Heart left ventricle (tissue), 16 donors: ENCODE measurements at regions not wholly inside any gene's neighbourhood (a gene's known extent, or its start where the extent isn't known, plus 50 kb on each side); places are given as distances from the start of the nearest gene placed in this dataset.

ENCODE experiments used
- ATAC-seq, 4 donors: fragments of 200-7000 bp; cut with Tn5 transposase; one replicate each; pipeline ENCODE4 v1.9.1; 2020 to 2022; ENCODE audit warnings: moderate library complexity in 4 of 4, mild to moderate bottlenecking in 3 of 4, moderate number of reproducible peaks in 1 of 4
- DNase-seq, 5 donors: peaks; one replicate each; pipeline ENCODE4 v3.0.0-alpha.2; 2020
- H3K27ac ChIP-seq, 12 donors: fragments of 200-600 bp; sonication (generic) in 4 of 12; one replicate each; pipeline versions ENCODE4 v1.5.0 to v1.8.0; 2016 to 2022; ENCODE audit warnings: mild to moderate bottlenecking in 2 of 12
- H3K27me3 ChIP-seq, 9 donors: fragments of 200-600 bp; sonication (generic) in 2 of 9; one replicate each; pipeline versions ENCODE4 v1.5.1 to v1.8.0; 2016 to 2022; ENCODE audit warnings: mild to moderate bottlenecking in 3 of 9
- H3K36me3 ChIP-seq, 9 donors: fragments of 200-600 bp; sonication (generic) in 2 of 9; one replicate each; pipeline versions ENCODE4 v1.5.0 to v1.8.0; 2018 to 2022; ENCODE audit warnings: mild to moderate bottlenecking in 2 of 9
- H3K4me1 ChIP-seq, 12 donors: fragments of 200-600 bp; sonication (generic) in 4 of 12; one replicate each; pipeline versions ENCODE4 v1.5.0 to v1.8.0; 2016 to 2022; ENCODE audit warnings: mild to moderate bottlenecking in 3 of 12
- H3K4me3 ChIP-seq, 12 donors: fragments of 200-600 bp; sonication (generic) in 4 of 12; one replicate each; pipeline versions ENCODE4 v1.5.0 to v1.8.0; 2017 to 2022; ENCODE audit warnings: mild to moderate bottlenecking in 9 of 12, moderate library complexity in 4 of 12
- H3K9me3 ChIP-seq, 12 donors: fragments of 200-600 bp; sonication (generic) in 4 of 12; one replicate each; pipeline versions ENCODE4 v1.5.0 to v1.8.0; 2016 to 2022; ENCODE audit warnings: mild to moderate bottlenecking in 1 of 12
- CTCF ChIP-seq, 12 donors: fragments of 200-600 bp; sonication (generic) in 4 of 12; IDR thresholded peaks; one replicate each; pipeline versions ENCODE4 v1.5.0 to v1.8.0; 2018 to 2022; ENCODE audit warnings: antibody characterized with exemption in 12 of 12, mild to moderate bottlenecking in 5 of 12
- POLR2A ChIP-seq, 2 donors: fragments of 450-650 bp; IDR thresholded peaks; one replicate each; pipeline ENCODE4 v1.6.1; 2017; ENCODE audit warnings: antibody characterized with exemption in 2 of 2, mild to moderate bottlenecking in 2 of 2, moderate library complexity in 2 of 2
- whole genome bisulfite sequencing, 4 donors: extraction: QIAGEN DNeasy Blood & Tissue Kit in 2 of 4; methylation state at CpG; one replicate each; pipeline versions ENCODE4 v1.1.5 to v1.1.7; 2013 to 2018; 5-methylcytosine and 5-hydroxymethylcytosine counted together
- intact Hi-C, 10 donors: fragments of 100-400 bp; cut with DNase I; formaldehyde crosslinking; loops; one replicate each; pipeline versions ENCODE4 v1.11.1 to v1.14.2; 2022
- donor health status: ischemic (EF 13 %, LVEDD 7.1; RV severe dilation, severe dysfunction).
- donor health status: healthy with polysubstance abuse.
- donor health status: DM: no; HTN: yes; CAD: no.
- donor health status: DM: no; HTN: no; CAD: no.
- donor health status: ischemic (EF 25% LVEDD 6.9; RV normal size, moderate dysfunction).
- donor health status: ischemic (EF 25% LVEDD 5.7; RV mildly dilated, moderate dysfunction).
- donor health status: healthy.
- donor health status: DM: yes; HTN: yes; CAD: no.
- donor health status: ischemic (EF 35%, LVEDD 5.7; RV mildly dilated, moderate dysfunction).
- donor health status: nonischemic (EF 11% LVEDD 7.7; RV severe dilation, severe dysfunction).
- donor health status: DM: yes; HTN: yes; CAD: no.
- donor health status: PGD.
- donor health status: ischemic (EF 29% LVEDD 5.4; RV normal size, mild dysfunction).
- donor health status: nonischemic (EF 23%, LVEDD 6.1; RV moderate dilation, normal function).

- no peak for TF ChIP-seq CTCF (IDR thresholded peaks at IDR 0.05)
- no peak for TF ChIP-seq POLR2A (IDR thresholded peaks at IDR 0.05)
- Histone ChIP-seq H3K27me3 (peaks cover 0 to 41% (median 7%) of the 10 kb centered on the region in 9 donors), H3K4me1 (no peaks in the 10 kb centered on the region), H3K4me3 (no peak overlapping the region), H3K27ac (no peak overlapping the region), H3K9me3 (no peaks in the 10 kb centered on the region), H3K36me3 (no peaks in the 10 kb centered on the region)
- no peak for DNase-seq
- WGBS, 4 donors: 63 to 70% (median 66%) methylated on average over 15 of the region's 15 CpGs
- ATAC-seq: no peak
- intact Hi-C loops: no loop called here
Measured at GRCh38 chr5:3191585-3191984, 404.0 kb upstream of the IRX1 start.

GRCh38 chr5:3190930-3191329, 404.7 kb upstream of the IRX1 start:
- Histone ChIP-seq H3K4me3 (no peak overlapping the region), H3K27ac (no peak overlapping the region), H3K27me3 (peaks cover 0 to 35% (median under 1%) of the 10 kb centered on the region in 9 donors), H3K4me1 (no peaks in the 10 kb centered on the region), H3K9me3 (no peaks in the 10 kb centered on the region), H3K36me3 (no peaks in the 10 kb centered on the region)
- no peak for DNase-seq
- no peak for TF ChIP-seq POLR2A (IDR thresholded peaks at IDR 0.05)
- TF ChIP-seq CTCF (IDR thresholded peaks at IDR 0.05): no peak
- no peak for ATAC-seq
- 75 to 88% (median 82%) methylated on average over 9 to 10 of the region's 10 CpGs for WGBS, 4 donors
- intact Hi-C loops: no loop called here

- Histone ChIP-seq H3K9me3 (no peaks in the 10 kb centered on the region), H3K27me3 (peaks cover 0 to 35% (median 0%) of the 10 kb centered on the region in 9 donors), H3K4me3 (no peak overlapping the region), H3K4me1 (no peaks in the 10 kb centered on the region), H3K27ac (no peak overlapping the region), H3K36me3 (no peaks in the 10 kb centered on the region)
- ATAC-seq (no peak), DNase-seq (no peak)
- 0 to 95% (median 28%) methylated on average over 1 of the region's 1 CpG for WGBS, 4 donors
- no peak for TF ChIP-seq POLR2A (IDR thresholded peaks at IDR 0.05)
- no peak for TF ChIP-seq CTCF (IDR thresholded peaks at IDR 0.05)
- intact Hi-C loops: no loop called here
Measured at GRCh38 chr5:3190433-3190832, 405.2 kb upstream of the IRX1 start.

GRCh38 chr5:3187771-3188425, 407.7 kb upstream of the IRX1 start:
- DNase-seq: no peak
- Histone ChIP-seq H3K27me3 (peaks cover 0 to 27% (median 0%) of the 10 kb centered on the region in 9 donors), H3K9me3 (no peaks in the 10 kb centered on the region), H3K4me3 (no peak overlapping the region), H3K36me3 (no peaks in the 10 kb centered on the region), H3K27ac (no peak overlapping the region), H3K4me1 (no peaks in the 10 kb centered on the region)
- TF ChIP-seq CTCF (IDR thresholded peaks at IDR 0.05): no peak
- no peak for TF ChIP-seq POLR2A (IDR thresholded peaks at IDR 0.05)
- intact Hi-C loops: no loop called here
- WGBS, 4 donors: 83 to 90% (median 87%) methylated on average over 28 of the region's 28 CpGs
- no peak for ATAC-seq
